ENCODE measurements at regions not wholly inside any gene's neighbourhood (a gene's known extent, or its start where the extent isn't known, plus 50 kb on each side); places are given as distances from the start of the nearest gene placed in this dataset.

- Histone ChIP-seq H3K36me3 (ENCODE audit: insufficient read depth) (no peaks in the 10 kb centered on the region), H3K27me3 (ENCODE audit: insufficient read depth, low read depth) (no peaks in the 10 kb centered on the region), H2AFZ (ENCODE audit: low read depth) (no peak overlapping the region), H3K4me3 (IDR thresholded peaks at IDR 0.05; ENCODE audit: insufficient read depth, low read depth, low read length) (no peak overlapping the region), H3K79me2 (ENCODE audit: insufficient read depth, low read depth) (no peaks in the 10 kb centered on the region), H3K9ac (no peak overlapping the region), H3K27ac (no peak overlapping the region), H4K20me1 (ENCODE audit: insufficient read depth) (no peaks in the 10 kb centered on the region), H3K4me1 (ENCODE audit: low read depth, poor library complexity, severe bottlenecking) (no peaks in the 10 kb centered on the region), H3K4me2 (no peak overlapping the region)
- no peak for TF ChIP-seq CTCF (conservative IDR thresholded peaks at IDR 0.05; ENCODE audit: low read depth, low read length)
Observed at GRCh38 chr6:18681832-18682503, 294.8 kb downstream of the RNF144B start.

GRCh38 chr6:18684343-18684742, 297.2 kb downstream of the RNF144B start:
- no peaks in the 10 kb centered on the region for H3K4me1 ChIP-seq (ENCODE audit: low read depth, poor library complexity, severe bottlenecking)
- H2AFZ ChIP-seq (ENCODE audit: low read depth) = no peak overlapping the region
- H3K9ac ChIP-seq = no peak overlapping the region
- no peaks in the 10 kb centered on the region for H4K20me1 ChIP-seq (ENCODE audit: insufficient read depth)
- H3K27me3 ChIP-seq (ENCODE audit: insufficient read depth, low read depth) = no peaks in the 10 kb centered on the region
- H3K27ac ChIP-seq = no peak overlapping the region
- H3K79me2 ChIP-seq (ENCODE audit: insufficient read depth, low read depth) = no peaks in the 10 kb centered on the region
- no peak overlapping the region for H3K4me2 ChIP-seq
- no peaks in the 10 kb centered on the region for H3K36me3 ChIP-seq (ENCODE audit: insufficient read depth)
- no peak overlapping the region for H3K4me3 ChIP-seq (IDR thresholded peaks at IDR 0.05; ENCODE audit: insufficient read depth, low read depth, low read length)
- no peak for TF ChIP-seq CTCF (conservative IDR thresholded peaks at IDR 0.05; ENCODE audit: low read depth, low read length)

DNA sequence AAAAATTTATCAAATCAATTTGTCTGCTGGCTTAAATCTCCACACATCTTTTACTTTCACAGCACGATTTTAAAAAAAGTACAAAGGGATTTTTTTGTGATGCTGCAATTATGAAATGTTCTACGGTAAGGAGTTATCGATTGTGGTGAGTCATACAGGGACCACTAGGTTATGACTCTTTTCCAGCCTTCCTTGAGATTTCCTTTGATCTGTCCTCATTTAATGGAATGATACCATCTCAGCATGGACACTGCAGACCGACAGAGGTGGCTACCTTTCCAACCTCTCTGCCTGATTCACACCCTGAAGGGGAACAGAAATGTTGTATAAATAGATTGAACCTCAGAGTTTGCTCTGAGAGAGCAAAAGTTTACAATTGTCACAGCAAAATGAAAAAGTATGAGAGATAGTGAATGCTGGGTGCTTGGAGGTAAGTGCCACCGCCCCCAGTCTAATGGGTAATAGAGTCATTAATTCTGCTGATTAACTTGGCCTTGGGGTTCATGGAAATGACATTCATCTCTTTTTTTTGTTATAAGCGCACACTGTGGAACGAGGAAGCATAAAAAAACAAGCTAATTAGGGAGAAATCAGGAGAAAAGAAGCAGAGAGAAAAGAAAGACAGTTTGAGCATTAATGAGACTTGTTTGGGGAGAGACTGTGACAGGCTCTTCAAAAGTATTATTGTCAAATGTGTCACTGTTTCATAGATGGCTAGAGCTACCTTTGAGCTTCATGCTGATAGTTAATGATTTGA, 306.0 kb downstream of the RNF144B start:
- Histone ChIP-seq H3K4me3 (IDR thresholded peaks at IDR 0.05; ENCODE audit: insufficient read depth, low read depth, low read length) (no peak overlapping the region), H2AFZ (ENCODE audit: low read depth) (no peak overlapping the region), H3K36me3 (ENCODE audit: insufficient read depth) (no peaks in the 10 kb centered on the region), H4K20me1 (ENCODE audit: insufficient read depth) (no peaks in the 10 kb centered on the region), H3K79me2 (ENCODE audit: insufficient read depth, low read depth) (no peaks in the 10 kb centered on the region), H3K27me3 (ENCODE audit: insufficient read depth, low read depth) (no peaks in the 10 kb centered on the region), H3K27ac (no peak overlapping the region), H3K4me1 (ENCODE audit: low read depth, poor library complexity, severe bottlenecking) (no peaks in the 10 kb centered on the region), H3K4me2 (no peak overlapping the region), H3K9ac (no peak overlapping the region)
- no peak for TF ChIP-seq CTCF (conservative IDR thresholded peaks at IDR 0.05; ENCODE audit: low read depth, low read length)

DNA sequence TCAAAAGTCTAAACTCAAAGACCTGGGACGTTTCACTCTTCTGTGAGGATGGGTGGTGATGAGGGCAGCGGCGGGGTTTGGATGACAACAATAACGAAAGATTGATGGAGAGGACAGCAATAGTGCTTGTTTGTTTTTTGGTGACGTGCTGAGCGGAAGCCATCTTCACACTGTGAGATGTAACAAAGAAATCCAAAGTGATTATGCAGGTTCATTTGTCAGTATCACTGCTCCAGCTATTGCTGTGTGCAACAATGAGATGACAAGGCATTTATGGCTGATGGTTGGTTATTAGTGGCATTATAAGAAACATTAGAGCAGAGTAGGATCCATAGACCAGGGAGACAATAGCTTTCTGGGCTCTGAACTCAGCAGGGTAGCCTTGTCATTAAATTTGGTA, 306.7 kb downstream of the RNF144B start:
- no peak overlapping the region for H3K9ac ChIP-seq
- no peak for TF ChIP-seq CTCF (conservative IDR thresholded peaks at IDR 0.05; ENCODE audit: low read depth, low read length)
- no peaks in the 10 kb centered on the region for H3K36me3 ChIP-seq (ENCODE audit: insufficient read depth)
- H3K4me1 ChIP-seq (ENCODE audit: low read depth, poor library complexity, severe bottlenecking) = no peaks in the 10 kb centered on the region
- no peak overlapping the region for H3K4me3 ChIP-seq (IDR thresholded peaks at IDR 0.05; ENCODE audit: insufficient read depth, low read depth, low read length)
- H3K4me2 ChIP-seq = no peak overlapping the region
- H2AFZ ChIP-seq (ENCODE audit: low read depth) = no peak overlapping the region
- no peaks in the 10 kb centered on the region for H4K20me1 ChIP-seq (ENCODE audit: insufficient read depth)
- no peaks in the 10 kb centered on the region for H3K27me3 ChIP-seq (ENCODE audit: insufficient read depth, low read depth)
- H3K27ac ChIP-seq = no peak overlapping the region
- H3K79me2 ChIP-seq (ENCODE audit: insufficient read depth, low read depth) = no peaks in the 10 kb centered on the region
